ENCODE measurements at regions not wholly inside any gene's neighbourhood (a gene's known extent, or its start where the extent isn't known, plus 50 kb on each side); places are given as distances from the start of the nearest gene placed in this dataset.
"Not testable (repeated sequence)": the region's sequence is repeated elsewhere in the genome, so short reads cannot be mapped to it uniquely, and the experiment has no call there.

- Mint-ChIP-seq H3K9me3 (peaks cover 21% of the 10 kb centered on the region), H3K36me3 (ENCODE audit: low read depth) (peaks cover 22% of the 10 kb centered on the region), H3K4me1 (ENCODE audit: low read depth) (peaks cover 18% of the 10 kb centered on the region), H3K27me3 (ENCODE audit: insufficient read depth) (peaks cover 4% of the 10 kb centered on the region; the same call in 1 of the 2 replicates), H3K4me3 (no peak overlapping the region), H3K27ac (no peak overlapping the region)
- no peak for TF ChIP-seq CTCF (IDR thresholded peaks at IDR 0.05)
- DNase-seq: no peak
These were observed 249.7 kb upstream of the BTG1 start for GRCh38 chr12:92395322-92395721.

- no peak for TF ChIP-seq CTCF (IDR thresholded peaks at IDR 0.05)
- DNase-seq: no peak
- Mint-ChIP-seq H3K4me3 (no peak overlapping the region), H3K4me1 (ENCODE audit: low read depth) (peaks cover 18% of the 10 kb centered on the region), H3K9me3 (peaks cover 21% of the 10 kb centered on the region), H3K27me3 (ENCODE audit: insufficient read depth) (peaks cover 4% of the 10 kb centered on the region; the same call in 1 of the 2 replicates), H3K36me3 (ENCODE audit: low read depth) (peaks cover 22% of the 10 kb centered on the region), H3K27ac (no peak overlapping the region)
These were observed 249.2 kb upstream of the BTG1 start for GRCh38 chr12:92394895-92395294.

GRCh38 chr12:92393504-92393903 lies 247.9 kb upstream of the BTG1 start:
- peaks cover 22% of the 10 kb centered on the region for H3K36me3 Mint-ChIP-seq (ENCODE audit: low read depth)
- peaks cover 4% of the 10 kb centered on the region; the same call in 1 of the 2 replicates for H3K27me3 Mint-ChIP-seq (ENCODE audit: insufficient read depth)
- H3K27ac Mint-ChIP-seq: no peak overlapping the region
- no peak for DNase-seq
- peaks cover 21% of the 10 kb centered on the region for H3K9me3 Mint-ChIP-seq
- TF ChIP-seq CTCF (IDR thresholded peaks at IDR 0.05): no peak
- H3K4me3 Mint-ChIP-seq: no peak overlapping the region
- H3K4me1 Mint-ChIP-seq (ENCODE audit: low read depth): peaks cover 18% of the 10 kb centered on the region

DNA sequence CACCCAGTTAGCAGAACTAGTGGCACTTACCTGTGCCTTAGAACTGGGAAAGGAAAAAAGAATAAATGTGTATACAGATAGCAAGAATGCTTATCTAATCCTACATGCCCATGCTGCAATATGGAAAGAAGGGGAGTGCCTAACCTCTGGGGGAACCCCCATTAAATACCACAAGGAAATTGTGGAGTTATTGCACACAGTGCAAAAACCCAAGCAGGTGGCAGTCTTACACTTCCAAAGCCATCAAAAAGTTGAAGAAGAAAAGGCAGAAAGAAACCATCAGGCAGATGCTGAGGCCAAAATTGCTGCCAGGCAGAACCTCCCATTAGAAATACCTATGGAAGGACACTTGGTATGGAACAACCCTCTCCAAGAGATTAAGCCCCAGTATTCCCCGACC lies 246.1 kb upstream of the BTG1 start:
- not testable (repeated sequence) for H3K27me3 Mint-ChIP-seq (ENCODE audit: insufficient read depth); H3K4me1 Mint-ChIP-seq (ENCODE audit: low read depth)
- peaks cover 21% of the 10 kb centered on the region for H3K9me3 Mint-ChIP-seq

GRCh38 chr12:92389466-92389865 lies 243.8 kb upstream of the BTG1 start:
- H3K4me3 Mint-ChIP-seq: no peak overlapping the region
- no peak overlapping the region for H3K27ac Mint-ChIP-seq

More for the DNA sequence above, 246.1 kb upstream of the BTG1 start:
- H3K36me3 Mint-ChIP-seq (ENCODE audit: low read depth): peaks cover 22% of the 10 kb centered on the region
- H3K4me3 Mint-ChIP-seq, H3K27ac Mint-ChIP-seq, DNase-seq: not testable (repeated sequence)

DNA sequence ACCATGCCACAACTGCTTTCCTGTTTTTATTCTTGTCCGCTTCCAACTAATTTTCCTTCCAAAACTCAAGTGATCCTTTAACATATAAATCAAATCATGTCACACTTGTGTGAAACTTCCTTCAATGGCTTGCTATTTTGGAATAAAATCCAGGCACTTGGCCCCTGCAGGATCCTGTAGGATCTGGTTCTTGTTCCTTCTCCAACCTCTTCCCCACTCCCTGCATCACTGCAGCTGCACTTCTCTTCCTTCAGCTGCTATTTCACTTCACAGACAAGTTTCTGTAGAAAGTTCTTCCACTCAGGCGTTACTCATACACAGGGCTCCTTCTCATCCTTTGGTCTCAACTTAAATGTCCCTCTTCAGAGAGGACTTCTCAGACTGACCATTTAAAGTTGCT lies 239.7 kb upstream of the BTG1 start:
- TF ChIP-seq CTCF (IDR thresholded peaks at IDR 0.05): no peak
- no peak overlapping the region for H3K27ac Mint-ChIP-seq
- H3K36me3 Mint-ChIP-seq (ENCODE audit: low read depth): no peaks in the 10 kb centered on the region
- peaks cover 3% of the 10 kb centered on the region; the same call in 1 of the 2 replicates for H3K27me3 Mint-ChIP-seq (ENCODE audit: insufficient read depth)
- DNase-seq: no peak
- no peaks in the 10 kb centered on the region for H3K4me1 Mint-ChIP-seq (ENCODE audit: low read depth)
- H3K4me3 Mint-ChIP-seq: no peak overlapping the region
- H3K9me3 Mint-ChIP-seq: no peaks in the 10 kb centered on the region

More at GRCh38 chr12:92389466-92389865, 243.8 kb upstream of the BTG1 start:
- peaks cover 22% of the 10 kb centered on the region for H3K36me3 Mint-ChIP-seq (ENCODE audit: low read depth)
- DNase-seq: no peak
- peaks cover 21% of the 10 kb centered on the region for H3K9me3 Mint-ChIP-seq
- no peaks in the 10 kb centered on the region for H3K4me1 Mint-ChIP-seq (ENCODE audit: low read depth)
- TF ChIP-seq CTCF (IDR thresholded peaks at IDR 0.05): no peak
- peaks cover 7% of the 10 kb centered on the region; the same call in 1 of the 2 replicates for H3K27me3 Mint-ChIP-seq (ENCODE audit: insufficient read depth)

All from HFFc6 (cell line).